ENCODE measurements at regions not wholly inside any gene's neighbourhood (a gene's known extent, or its start where the extent isn't known, plus 50 kb on each side); places are given as distances from the start of the nearest gene placed in this dataset.
"Not testable (repeated sequence)": the region's sequence is repeated elsewhere in the genome, so short reads cannot be mapped to it uniquely, and the experiment has no call there.

GRCh38 chr5:12865529-12865928 is 961.3 kb upstream of the CTNND2 start:
- POLR2A ChIA-PET, result no interaction called here
- no peak overlapping the region for H3K27ac Mint-ChIP-seq (ENCODE audit: low read depth, unreplicated experiment)
- TF ChIP-seq, protein P1, sequence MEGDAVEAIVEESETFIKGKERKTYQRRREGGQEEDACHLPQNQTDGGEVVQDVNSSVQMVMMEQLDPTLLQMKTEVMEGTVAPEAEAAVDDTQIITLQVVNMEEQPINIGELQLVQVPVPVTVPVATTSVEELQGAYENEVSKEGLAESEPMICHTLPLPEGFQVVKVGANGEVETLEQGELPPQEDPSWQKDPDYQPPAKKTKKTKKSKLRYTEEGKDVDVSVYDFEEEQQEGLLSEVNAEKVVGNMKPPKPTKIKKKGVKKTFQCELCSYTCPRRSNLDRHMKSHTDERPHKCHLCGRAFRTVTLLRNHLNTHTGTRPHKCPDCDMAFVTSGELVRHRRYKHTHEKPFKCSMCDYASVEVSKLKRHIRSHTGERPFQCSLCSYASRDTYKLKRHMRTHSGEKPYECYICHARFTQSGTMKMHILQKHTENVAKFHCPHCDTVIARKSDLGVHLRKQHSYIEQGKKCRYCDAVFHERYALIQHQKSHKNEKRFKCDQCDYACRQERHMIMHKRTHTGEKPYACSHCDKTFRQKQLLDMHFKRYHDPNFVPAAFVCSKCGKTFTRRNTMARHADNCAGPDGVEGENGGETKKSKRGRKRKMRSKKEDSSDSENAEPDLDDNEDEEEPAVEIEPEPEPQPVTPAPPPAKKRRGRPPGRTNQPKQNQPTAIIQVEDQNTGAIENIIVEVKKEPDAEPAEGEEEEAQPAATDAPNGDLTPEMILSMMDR (IDR thresholded peaks at IDR 0.05; ENCODE audit: unreplicated experiment), result no peak
- no peak overlapping the region for H3K4me3 Mint-ChIP-seq (ENCODE audit: unreplicated experiment)
- no peaks in the 10 kb centered on the region for H3K4me1 Mint-ChIP-seq (ENCODE audit: insufficient read depth, unreplicated experiment)
- CTCF ChIA-PET, result no interaction called here
- H3K27me3 Mint-ChIP-seq (ENCODE audit: insufficient read depth, unreplicated experiment), result no peaks in the 10 kb centered on the region
- intact Hi-C loops (cut with micrococcal nuclease), result no loop called here
- H3K9me3 Mint-ChIP-seq (ENCODE audit: unreplicated experiment), result no peaks in the 10 kb centered on the region
- no TSS peak for BruUV-seq (replicated peaks)
- no peak for DNase-seq (ENCODE audit: unreplicated experiment)
- no peaks in the 10 kb centered on the region for H3K36me3 Mint-ChIP-seq (ENCODE audit: insufficient read depth, unreplicated experiment)

- CTCF ChIA-PET, result no interaction called here
- DNase-seq (ENCODE audit: unreplicated experiment), result no peak
- TF ChIP-seq, protein P1 (IDR thresholded peaks at IDR 0.05; ENCODE audit: unreplicated experiment), result no peak
- Mint-ChIP-seq H3K4me3 (ENCODE audit: unreplicated experiment) (no peak overlapping the region), H3K4me1 (ENCODE audit: insufficient read depth, unreplicated experiment) (no peaks in the 10 kb centered on the region), H3K9me3 (ENCODE audit: unreplicated experiment) (peaks cover 8% of the 10 kb centered on the region), H3K27ac (ENCODE audit: low read depth, unreplicated experiment) (no peak overlapping the region), H3K27me3 (ENCODE audit: insufficient read depth, unreplicated experiment) (no peaks in the 10 kb centered on the region), H3K36me3 (ENCODE audit: insufficient read depth, unreplicated experiment) (no peaks in the 10 kb centered on the region)
- intact Hi-C loops (cut with micrococcal nuclease), result no loop called here
- BruUV-seq (replicated peaks), result no TSS peak
- POLR2A ChIA-PET, result no interaction called here
Measured at GRCh38 chr5:12861886-12862654, 957.8 kb upstream of the CTNND2 start.

- DNase-seq (ENCODE audit: unreplicated experiment); H3K4me1 Mint-ChIP-seq (ENCODE audit: insufficient read depth, unreplicated experiment); H3K27me3 Mint-ChIP-seq (ENCODE audit: insufficient read depth, unreplicated experiment); intact Hi-C loops (cut with micrococcal nuclease); CTCF ChIA-PET; H3K4me3 Mint-ChIP-seq (ENCODE audit: unreplicated experiment); H3K36me3 Mint-ChIP-seq (ENCODE audit: insufficient read depth, unreplicated experiment); BruUV-seq (replicated peaks); H3K27ac Mint-ChIP-seq (ENCODE audit: low read depth, unreplicated experiment): not testable (repeated sequence)
- POLR2A ChIA-PET, result interaction anchor here (0.6 kb wide), 1 partner anchor 143 kb away, joined by 3 read pairs; no protein-coding TSS in a partner anchor
- H3K9me3 Mint-ChIP-seq (ENCODE audit: unreplicated experiment), result peaks cover 15% of the 10 kb centered on the region
Measured at GRCh38 chr5:12856105-12856504, 951.9 kb upstream of the CTNND2 start.

GRCh38 chr5:12854386-12854785 is 950.1 kb upstream of the CTNND2 start:
- H3K36me3 Mint-ChIP-seq (ENCODE audit: insufficient read depth, unreplicated experiment), result no peaks in the 10 kb centered on the region
- no peak overlapping the region for H3K4me3 Mint-ChIP-seq (ENCODE audit: unreplicated experiment)
- CTCF ChIA-PET, result interaction anchor here (0.6 kb wide), 1 partner anchor 17 kb away, joined by 3 read pairs; no protein-coding TSS in a partner anchor

More at GRCh38 chr5:12854386-12854785, 950.1 kb upstream of the CTNND2 start:
- BruUV-seq (replicated peaks), result no TSS peak
- Mint-ChIP-seq H3K4me1 (ENCODE audit: insufficient read depth, unreplicated experiment) (no peaks in the 10 kb centered on the region), H3K9me3 (ENCODE audit: unreplicated experiment) (peaks cover 10% of the 10 kb centered on the region), H3K27ac (ENCODE audit: low read depth, unreplicated experiment) (no peak overlapping the region), H3K27me3 (ENCODE audit: insufficient read depth, unreplicated experiment) (no peaks in the 10 kb centered on the region)
- POLR2A ChIA-PET, result no interaction called here
- DNase-seq (ENCODE audit: unreplicated experiment), result no peak
- TF ChIP-seq, protein P1 (IDR thresholded peaks at IDR 0.05; ENCODE audit: unreplicated experiment), result no peak
- intact Hi-C loops (cut with micrococcal nuclease), result no loop called here

Measured in MCF 10A (cell line).